Activated CD8-positive, alpha-beta memory T cell treated with anti-CD3 and anti-CD28 coated beads, Interleukin-2, amount 10 ng/mL, durations not matched to agents 7 days and 5 days (primary cell): ENCODE measurements at regions not wholly inside any gene's neighbourhood (a gene's known extent, or its start where the extent isn't known, plus 50 kb on each side); places are given as distances from the start of the nearest gene placed in this dataset.
"Not testable (repeated sequence)": the region's sequence is repeated elsewhere in the genome, so short reads cannot be mapped to it uniquely, and the experiment has no call there.

Source experiments
- ATAC-seq: fragments of 150-1000 bp; cut with Tn5 transposase; one replicate; pipeline ENCODE4 v1.10.0; 2021; ENCODE audit warnings: moderate library complexity
- CTCF ChIA-PET: fragments of 350-600 bp; sonication (Branson Sonifier 250); formaldehyde crosslinking; loops from one replicate; lab custom pipeline; 2021; ENCODE audit warnings: antibody characterized with exemption; lab: Charles Lee
- DNase-seq: peaks from one replicate; pipeline ENCODE4 v3.0.0-alpha.2; 2020
- H3K27ac Mint-ChIP-seq: one replicate; pipeline ENCODE4 v1.8.0; 2021; ENCODE audit warnings: mild to moderate bottlenecking, mixed read lengths
- H3K27me3 Mint-ChIP-seq: one replicate; pipeline ENCODE4 v1.8.0; 2021; ENCODE audit warnings: mixed read lengths
- H3K36me3 Mint-ChIP-seq: one replicate; pipeline ENCODE4 v1.8.0; 2021; ENCODE audit warnings: mild to moderate bottlenecking, mixed read lengths
- H3K4me1 Mint-ChIP-seq: one replicate; pipeline ENCODE4 v1.8.0; 2021; ENCODE audit warnings: mixed read lengths
- H3K4me3 Mint-ChIP-seq: one replicate; pipeline ENCODE4 v1.8.0; 2021; ENCODE audit warnings: mild to moderate bottlenecking, moderate library complexity, mixed read lengths
- H3K9me3 Mint-ChIP-seq: one replicate; pipeline ENCODE4 v1.8.0; 2022; ENCODE audit warnings: low read depth, mixed read lengths

GRCh38 chr2:221914334-221914880 is 342.3 kb upstream of the EPHA4 start:
- H3K36me3 Mint-ChIP-seq, result no peaks in the 10 kb centered on the region
- ATAC-seq, result no peak
- no peaks in the 10 kb centered on the region for H3K27me3 Mint-ChIP-seq
- H3K9me3 Mint-ChIP-seq, result no peaks in the 10 kb centered on the region
- H3K4me3 Mint-ChIP-seq, result no peak overlapping the region
- no peak overlapping the region for H3K27ac Mint-ChIP-seq
- CTCF ChIA-PET, result no interaction called here
- no peak for DNase-seq
- H3K4me1 Mint-ChIP-seq, result no peaks in the 10 kb centered on the region

DNA sequence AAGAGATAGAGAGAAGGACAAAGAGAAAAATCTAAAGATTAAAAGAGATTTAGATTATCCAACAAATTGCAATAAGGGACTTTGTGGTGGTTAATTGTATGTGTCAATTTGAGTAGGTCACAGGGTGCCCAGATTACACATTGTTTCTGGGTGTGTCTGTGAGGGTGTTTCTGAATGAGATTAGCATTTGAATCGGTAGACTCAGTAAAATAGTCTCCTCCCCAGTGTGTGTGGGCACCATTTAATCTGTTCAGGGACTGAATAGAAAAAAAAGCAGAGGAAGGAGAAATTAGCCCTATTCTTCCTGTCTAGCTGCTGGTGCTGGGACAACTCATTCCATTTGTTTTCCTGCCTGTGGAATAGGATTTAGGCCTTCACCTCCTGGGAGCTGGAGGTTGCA is 339.8 kb upstream of the EPHA4 start:
- no peaks in the 10 kb centered on the region for H3K27me3 Mint-ChIP-seq
- H3K27ac Mint-ChIP-seq, result no peak overlapping the region
- H3K9me3 Mint-ChIP-seq, result no peaks in the 10 kb centered on the region
- H3K36me3 Mint-ChIP-seq, result no peaks in the 10 kb centered on the region
- H3K4me1 Mint-ChIP-seq, result no peaks in the 10 kb centered on the region
- DNase-seq (no peak), ATAC-seq (no peak)
- H3K4me3 Mint-ChIP-seq, result no peak overlapping the region
- CTCF ChIA-PET, result no interaction called here

DNA sequence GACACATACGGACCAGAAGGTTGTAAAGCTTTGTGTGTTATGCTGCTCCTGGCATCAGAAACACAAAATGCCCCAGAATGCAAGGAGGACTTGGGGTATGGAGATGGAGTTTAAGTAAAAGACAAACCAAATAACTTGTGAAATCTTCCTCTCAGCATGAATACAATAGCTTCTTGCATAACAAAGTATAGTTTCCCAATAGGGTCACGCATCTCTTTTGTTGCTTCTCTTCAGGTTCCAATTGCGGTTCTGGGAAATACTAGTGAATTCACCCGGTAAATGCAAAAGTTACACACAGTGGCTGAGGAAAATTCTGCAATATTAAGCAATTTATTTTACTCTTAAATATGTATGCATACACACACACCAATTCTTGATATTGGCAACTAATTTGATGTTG is 339.2 kb upstream of the EPHA4 start:
- no peak overlapping the region for H3K4me3 Mint-ChIP-seq

GRCh38 chr2:221908518-221908917 is 336.4 kb upstream of the EPHA4 start:
- Mint-ChIP-seq H3K27me3 (no peaks in the 10 kb centered on the region), H3K27ac (no peak overlapping the region), H3K36me3 (no peaks in the 10 kb centered on the region), H3K4me1 (no peaks in the 10 kb centered on the region), H3K4me3 (no peak overlapping the region), H3K9me3 (no peaks in the 10 kb centered on the region)
- DNase-seq (no peak), ATAC-seq (no peak)
- CTCF ChIA-PET, result no interaction called here

More for the DNA sequence above, 339.2 kb upstream of the EPHA4 start:
- DNase-seq (no peak), ATAC-seq (no peak)
- Mint-ChIP-seq H3K27me3 (no peaks in the 10 kb centered on the region), H3K27ac (no peak overlapping the region), H3K4me1 (no peaks in the 10 kb centered on the region), H3K36me3 (no peaks in the 10 kb centered on the region), H3K9me3 (no peaks in the 10 kb centered on the region)
- CTCF ChIA-PET, result no interaction called here

DNA sequence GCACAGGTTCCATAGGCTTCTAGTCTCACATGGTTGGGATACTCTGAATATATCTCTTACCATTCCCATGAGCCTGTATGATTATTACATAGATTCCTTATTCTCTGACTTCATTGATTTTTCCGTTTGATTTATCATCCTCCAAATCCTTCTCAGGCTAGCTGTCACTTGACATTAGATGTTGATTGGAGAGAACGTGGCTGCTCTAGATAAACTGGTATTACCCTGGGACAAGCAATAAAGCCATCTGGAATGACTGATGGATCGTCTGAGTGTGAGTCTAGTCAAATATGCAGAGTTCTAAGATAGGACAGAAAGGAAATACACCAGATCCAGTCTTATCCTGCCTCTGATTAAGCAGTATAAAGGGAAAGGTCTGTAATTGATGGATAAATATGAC is 325.6 kb upstream of the EPHA4 start:
- DNase-seq, result no peak
- no peak for ATAC-seq
- Mint-ChIP-seq H3K27ac (no peak overlapping the region), H3K36me3 (no peaks in the 10 kb centered on the region), H3K27me3 (no peaks in the 10 kb centered on the region), H3K4me1 (no peaks in the 10 kb centered on the region), H3K9me3 (peaks cover 3% of the 10 kb centered on the region), H3K4me3 (no peak overlapping the region)
- CTCF ChIA-PET, result no interaction called here

DNA sequence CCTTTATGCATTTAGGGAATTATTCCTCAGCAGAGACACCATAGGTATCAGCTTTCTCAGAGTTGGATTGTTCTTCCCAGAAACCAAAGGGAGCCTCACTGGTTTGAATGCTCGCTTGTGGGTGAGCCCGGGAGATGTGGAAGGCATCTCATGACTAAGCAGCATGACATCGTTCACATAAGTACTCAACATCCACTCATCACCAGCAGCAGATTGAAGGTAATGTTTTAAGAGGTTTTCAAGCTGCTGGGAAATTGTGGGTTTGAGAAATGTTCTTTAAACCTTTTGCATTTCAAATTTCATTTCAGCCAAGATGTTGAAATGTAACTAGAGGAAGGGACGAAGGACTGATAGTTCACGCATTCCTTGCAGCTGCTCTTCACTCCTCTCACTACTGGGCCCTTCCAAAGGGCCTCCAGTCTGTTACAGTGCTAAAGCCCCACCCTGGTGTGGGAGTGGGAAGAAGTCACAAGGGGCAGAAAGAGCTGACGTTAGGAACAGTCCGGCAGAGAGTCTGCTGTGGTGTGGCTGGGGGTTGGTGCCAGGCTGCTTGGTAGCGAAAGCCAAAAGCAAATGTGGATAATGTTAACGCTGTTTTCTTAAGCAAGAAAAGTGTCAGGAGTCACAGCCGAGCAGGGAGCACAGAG is 324.5 kb upstream of the EPHA4 start:
- no peak overlapping the region for H3K27ac Mint-ChIP-seq
- CTCF ChIA-PET, result no interaction called here
- H3K27me3 Mint-ChIP-seq, result no peaks in the 10 kb centered on the region
- H3K4me3 Mint-ChIP-seq, result no peak overlapping the region
- DNase-seq, result no peak
- ATAC-seq, result no peak
- H3K9me3 Mint-ChIP-seq, result peaks cover 3% of the 10 kb centered on the region
- H3K36me3 Mint-ChIP-seq, result no peaks in the 10 kb centered on the region
- no peaks in the 10 kb centered on the region for H3K4me1 Mint-ChIP-seq

GRCh38 chr2:221895366-221896121 is 323.4 kb upstream of the EPHA4 start:
- Mint-ChIP-seq H3K27ac (no peak overlapping the region), H3K4me3 (no peak overlapping the region)
- DNase-seq, result no peak

GRCh38 chr2:221893501-221893900 is 321.4 kb upstream of the EPHA4 start:
- DNase-seq (no peak), ATAC-seq (no peak)
- Mint-ChIP-seq H3K4me1 (no peaks in the 10 kb centered on the region), H3K36me3 (no peaks in the 10 kb centered on the region), H3K4me3 (no peak overlapping the region), H3K9me3 (peaks cover 3% of the 10 kb centered on the region), H3K27me3 (no peaks in the 10 kb centered on the region), H3K27ac (no peak overlapping the region)
- CTCF ChIA-PET, result no interaction called here

More at GRCh38 chr2:221895366-221896121, 323.4 kb upstream of the EPHA4 start:
- H3K36me3 Mint-ChIP-seq, result no peaks in the 10 kb centered on the region
- peaks cover 3% of the 10 kb centered on the region for H3K9me3 Mint-ChIP-seq
- CTCF ChIA-PET, result no interaction called here
- no peaks in the 10 kb centered on the region for H3K27me3 Mint-ChIP-seq
- H3K4me1 Mint-ChIP-seq, result no peaks in the 10 kb centered on the region
- ATAC-seq, result no peak

DNA sequence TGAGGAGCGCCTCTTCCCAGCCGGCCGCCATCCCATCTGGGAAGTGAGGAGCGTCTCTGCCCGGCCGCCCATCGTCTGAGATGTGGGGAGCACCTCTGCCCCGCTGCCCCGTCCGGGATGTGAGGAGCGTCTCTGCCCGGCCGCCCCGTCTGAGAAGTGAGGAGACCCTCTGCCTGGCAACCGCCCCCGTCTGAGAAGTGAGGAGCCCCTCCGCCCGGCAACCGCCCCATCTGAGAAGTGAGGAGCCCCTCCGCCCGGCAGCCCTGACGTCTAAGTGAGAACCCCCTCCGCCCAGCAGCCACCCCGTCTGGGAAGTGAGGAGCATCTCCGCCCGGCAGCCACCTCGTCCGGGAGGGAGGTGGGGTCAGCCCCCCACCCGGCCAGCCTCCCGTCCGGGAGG is 319.9 kb upstream of the EPHA4 start:
- H3K4me3 Mint-ChIP-seq, ATAC-seq, CTCF ChIA-PET, H3K27me3 Mint-ChIP-seq, DNase-seq, H3K36me3 Mint-ChIP-seq, H3K4me1 Mint-ChIP-seq, H3K27ac Mint-ChIP-seq, H3K9me3 Mint-ChIP-seq: not testable (repeated sequence)

- CTCF ChIA-PET, result no interaction called here
- H3K27me3 Mint-ChIP-seq, result no peaks in the 10 kb centered on the region
Observed at GRCh38 chr2:221883976-221884375, 311.9 kb upstream of the EPHA4 start.

DNA sequence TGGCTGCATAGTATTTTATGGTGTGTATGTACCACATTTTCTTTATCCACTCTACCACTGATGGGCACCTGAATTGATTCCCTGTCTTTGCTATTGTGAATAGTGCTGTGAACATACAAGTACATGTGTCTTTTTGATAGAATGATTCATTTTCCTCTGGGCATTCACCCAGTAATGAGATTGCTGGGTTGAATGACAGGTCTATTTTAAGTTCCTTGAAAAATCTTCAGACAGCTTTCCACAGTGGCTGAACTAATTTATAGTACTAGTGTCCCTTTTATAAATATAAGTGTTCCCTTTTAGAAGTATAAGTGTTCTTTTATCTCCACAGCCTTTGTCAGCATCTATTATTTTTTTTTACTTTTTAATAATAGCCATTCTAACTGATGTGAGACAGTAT is 303.9 kb upstream of the EPHA4 start:
- Mint-ChIP-seq H3K36me3 (no peaks in the 10 kb centered on the region), H3K9me3 (no peaks in the 10 kb centered on the region), H3K27me3 (no peaks in the 10 kb centered on the region), H3K4me3 (no peak overlapping the region), H3K27ac (no peak overlapping the region), H3K4me1 (no peaks in the 10 kb centered on the region)
- DNase-seq (no peak), ATAC-seq (no peak)
- CTCF ChIA-PET, result no interaction called here

More at GRCh38 chr2:221883976-221884375, 311.9 kb upstream of the EPHA4 start:
- no peaks in the 10 kb centered on the region for H3K9me3 Mint-ChIP-seq
- no peak overlapping the region for H3K4me3 Mint-ChIP-seq
- ATAC-seq (no peak), DNase-seq (no peak)
- H3K36me3 Mint-ChIP-seq, result no peaks in the 10 kb centered on the region
- no peaks in the 10 kb centered on the region for H3K4me1 Mint-ChIP-seq
- H3K27ac Mint-ChIP-seq, result no peak overlapping the region

GRCh38 chr2:221874444-221874843 is 302.3 kb upstream of the EPHA4 start:
- H3K4me3 Mint-ChIP-seq, result no peak overlapping the region
- no peaks in the 10 kb centered on the region for H3K27me3 Mint-ChIP-seq
- no peak for DNase-seq
- no peaks in the 10 kb centered on the region for H3K36me3 Mint-ChIP-seq
- CTCF ChIA-PET, result no interaction called here
- no peaks in the 10 kb centered on the region for H3K4me1 Mint-ChIP-seq
- no peak for ATAC-seq
- H3K27ac Mint-ChIP-seq, result no peak overlapping the region
- no peaks in the 10 kb centered on the region for H3K9me3 Mint-ChIP-seq

DNA sequence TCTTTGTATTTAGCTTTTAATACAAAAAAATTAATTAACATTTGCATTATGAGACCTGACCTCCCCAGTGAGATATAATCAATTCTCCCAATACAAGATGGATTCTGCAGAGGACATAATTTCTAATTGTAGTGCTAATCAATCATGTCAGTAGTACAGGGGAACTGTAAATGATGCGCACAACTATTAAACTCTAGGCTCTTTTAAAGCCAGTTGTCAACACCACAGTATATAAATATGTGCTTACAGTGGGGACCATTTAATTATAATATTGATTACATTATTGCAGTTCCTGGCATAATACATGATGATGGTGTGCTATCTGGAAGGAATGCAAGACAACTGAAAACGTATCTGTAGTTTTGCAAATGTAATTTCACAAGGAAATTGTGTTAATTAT is 285.6 kb upstream of the EPHA4 start:
- Mint-ChIP-seq H3K27me3 (no peaks in the 10 kb centered on the region), H3K27ac (no peak overlapping the region), H3K4me1 (no peaks in the 10 kb centered on the region), H3K4me3 (no peak overlapping the region), H3K9me3 (peaks cover 4% of the 10 kb centered on the region), H3K36me3 (no peaks in the 10 kb centered on the region)
- no peak for ATAC-seq
- CTCF ChIA-PET, result no interaction called here
- DNase-seq, result no peak

GRCh38 chr2:221853297-221853696 is 281.2 kb upstream of the EPHA4 start:
- H3K36me3 Mint-ChIP-seq, result no peaks in the 10 kb centered on the region
- H3K27me3 Mint-ChIP-seq, result no peaks in the 10 kb centered on the region
- no peak overlapping the region for H3K27ac Mint-ChIP-seq
- no peak overlapping the region for H3K4me3 Mint-ChIP-seq
- H3K9me3 Mint-ChIP-seq, result no peaks in the 10 kb centered on the region
- H3K4me1 Mint-ChIP-seq, result no peaks in the 10 kb centered on the region
- ATAC-seq (no peak), DNase-seq (no peak)
- CTCF ChIA-PET, result interaction anchor here (0.6 kb wide), 1 partner anchor 1266 kb away, joined by 5 read pairs; no protein-coding TSS in a partner anchor
